Activated naive CD4-positive, alpha-beta T cell treated with anti-CD3 and anti-CD28 coated beads for 36 hours (primary cell): ENCODE measurements at regions not wholly inside any gene's neighbourhood (a gene's known extent, or its start where the extent isn't known, plus 50 kb on each side); places are given as distances from the start of the nearest gene placed in this dataset.

Source experiments
- CTCF ChIA-PET: fragments of 350-600 bp; sonication (Branson Sonifier 250); formaldehyde crosslinking; loops from one replicate; lab custom pipeline; 2021; ENCODE audit warnings: antibody characterized with exemption; lab: Charles Lee
- DNase-seq: peaks from one replicate; pipeline ENCODE4 v3.0.0-alpha.2; 2020
- H3K27ac Mint-ChIP-seq: one replicate; pipeline ENCODE4 v1.8.0; 2021; ENCODE audit warnings: mild to moderate bottlenecking, mixed read lengths
- H3K27me3 Mint-ChIP-seq: one replicate; pipeline ENCODE4 v1.8.0; 2021; ENCODE audit warnings: low read depth, mixed read lengths
- H3K36me3 Mint-ChIP-seq: one replicate; pipeline ENCODE4 v1.8.0; 2021; ENCODE audit warnings: low read depth, mixed read lengths
- H3K4me1 Mint-ChIP-seq: one replicate; pipeline ENCODE4 v1.8.0; 2021; ENCODE audit warnings: low read depth, mixed read lengths
- H3K4me3 Mint-ChIP-seq: one replicate; pipeline ENCODE4 v1.8.0; 2021; ENCODE audit warnings: mild to moderate bottlenecking, moderate library complexity, mixed read lengths
- H3K9me3 Mint-ChIP-seq: one replicate; pipeline ENCODE4 v1.8.0; 2021; ENCODE audit warnings: mixed read lengths
- intact Hi-C: fragments of 100-400 bp; cut with micrococcal nuclease; formaldehyde crosslinking; loops from one replicate; pipeline ENCODE4 v1.15.1; 2023

DNA sequence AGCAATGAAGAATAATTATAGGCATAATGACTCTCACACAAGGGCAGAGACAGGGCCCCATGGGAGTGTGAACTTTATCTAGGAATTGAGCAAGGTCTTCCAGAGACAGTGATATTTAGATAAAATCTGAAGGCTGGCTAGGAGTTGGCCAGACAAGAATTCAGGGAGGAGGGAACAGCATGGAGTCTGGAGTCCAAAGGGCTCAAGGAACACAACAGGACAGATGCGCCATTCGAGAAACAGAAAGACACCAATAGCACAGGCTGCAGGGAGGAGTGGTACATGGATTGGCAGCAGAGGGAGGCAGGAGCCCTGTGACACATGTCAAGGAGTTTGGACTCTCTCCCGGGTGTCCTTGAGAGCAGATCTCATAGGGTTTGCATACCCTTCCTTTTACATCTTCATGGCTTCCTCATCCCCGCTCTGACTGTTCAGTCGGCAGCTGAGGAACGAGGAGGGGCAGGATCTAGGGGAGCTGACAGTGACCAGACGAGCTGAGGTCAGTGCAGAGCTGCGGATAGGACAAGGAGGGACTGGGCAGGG is 64.0 kb upstream of the XPA start:
- intact Hi-C loops = loop anchor here (10.0 kb wide), 1 partner anchor 64 kb away; no protein-coding TSS in a partner anchor
- Mint-ChIP-seq H3K27ac (no peak overlapping the region), H3K4me1 (no peaks in the 10 kb centered on the region), H3K36me3 (no peaks in the 10 kb centered on the region), H3K9me3 (no peaks in the 10 kb centered on the region), H3K4me3 (no peak overlapping the region), H3K27me3 (peaks cover 16% of the 10 kb centered on the region)
- CTCF ChIA-PET = interaction anchor here (0.7 kb wide), 1 partner anchor 69 kb away, joined by 4 read pairs; no protein-coding TSS in a partner anchor
- no peak for DNase-seq

DNA sequence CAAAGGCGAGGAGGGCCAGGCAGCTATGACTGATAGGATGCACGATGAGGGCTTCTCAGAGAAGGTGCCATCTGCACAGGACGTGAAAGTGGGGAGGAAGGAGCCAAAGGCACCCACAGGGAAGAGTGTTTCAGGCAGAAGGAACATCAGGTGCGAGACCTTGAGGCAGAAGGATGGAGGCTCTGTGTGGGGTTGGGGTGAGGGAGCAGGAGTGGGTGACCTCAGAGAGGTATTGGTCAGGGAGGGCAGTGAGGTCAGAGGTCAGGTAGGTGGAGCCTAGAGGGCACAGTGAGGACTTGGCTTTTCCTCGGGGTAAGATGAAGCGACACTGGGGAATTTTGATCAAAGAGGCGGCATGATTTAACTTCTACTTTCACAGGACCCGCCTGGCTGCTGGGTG is 64.7 kb upstream of the XPA start:
- Mint-ChIP-seq H3K27me3 (peaks cover 16% of the 10 kb centered on the region), H3K36me3 (no peaks in the 10 kb centered on the region), H3K4me3 (no peak overlapping the region), H3K9me3 (no peaks in the 10 kb centered on the region), H3K4me1 (no peaks in the 10 kb centered on the region), H3K27ac (no peak overlapping the region)
- intact Hi-C loops = loop anchor here (10.0 kb wide), 1 partner anchor 63 kb away; no protein-coding TSS in a partner anchor
- no peak for DNase-seq
- CTCF ChIA-PET = no interaction called here

- no peaks in the 10 kb centered on the region for H3K36me3 Mint-ChIP-seq
These were observed 66.7 kb upstream of the XPA start for GRCh38 chr9:97763874-97764273.

DNA sequence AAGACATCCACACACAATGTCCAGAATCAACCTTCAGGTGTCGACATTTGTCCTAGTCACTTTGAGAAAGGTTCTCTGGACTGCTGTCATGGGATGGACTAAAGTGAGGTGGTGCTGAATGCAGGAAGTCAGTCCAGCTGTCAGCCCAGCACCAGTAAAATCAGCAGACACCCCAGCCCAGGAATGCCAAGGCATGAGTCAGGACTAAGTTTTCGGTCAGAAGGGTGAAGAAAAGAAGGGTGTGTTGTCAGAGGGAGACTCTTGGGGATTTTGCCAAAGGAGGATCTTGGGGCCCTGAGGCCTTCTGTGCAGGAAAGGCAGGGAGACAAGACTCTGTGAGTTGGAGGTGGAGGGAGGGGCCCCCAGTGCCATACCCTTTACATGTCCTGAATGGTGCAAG is 69.0 kb upstream of the XPA start:
- DNase-seq = no peak
- H3K27ac Mint-ChIP-seq = no peak overlapping the region
- no peaks in the 10 kb centered on the region for H3K9me3 Mint-ChIP-seq
- H3K4me1 Mint-ChIP-seq = no peaks in the 10 kb centered on the region
- CTCF ChIA-PET = interaction anchor here (0.9 kb wide), 1 partner anchor 16 kb away, joined by 3 read pairs; no protein-coding TSS in a partner anchor
- H3K27me3 Mint-ChIP-seq = peaks cover 17% of the 10 kb centered on the region
- intact Hi-C loops = loop anchor here (10.0 kb wide), 1 partner anchor 59 kb away; no protein-coding TSS in a partner anchor
- no peak overlapping the region for H3K4me3 Mint-ChIP-seq
- H3K36me3 Mint-ChIP-seq = no peaks in the 10 kb centered on the region

More at GRCh38 chr9:97763874-97764273, 66.7 kb upstream of the XPA start:
- no peak overlapping the region for H3K27ac Mint-ChIP-seq
- CTCF ChIA-PET = interaction anchor here (0.8 to 1.5 kb wide), 2 partner anchors 27 to 52 kb away, joined by 3 to 4 read pairs; no protein-coding TSS in a partner anchor
- no peak overlapping the region for H3K4me3 Mint-ChIP-seq
- H3K27me3 Mint-ChIP-seq = peaks cover 16% of the 10 kb centered on the region
- intact Hi-C loops = loop anchor here (10.0 kb wide), 1 partner anchor 61 kb away; no protein-coding TSS in a partner anchor
- no peak for DNase-seq
- no peaks in the 10 kb centered on the region for H3K4me1 Mint-ChIP-seq
- no peaks in the 10 kb centered on the region for H3K9me3 Mint-ChIP-seq

GRCh38 chr9:97766610-97767009 is 69.5 kb upstream of the XPA start:
- intact Hi-C loops = loop anchor here (10.0 kb wide), 1 partner anchor 58 kb away; no protein-coding TSS in a partner anchor
- H3K4me3 Mint-ChIP-seq = no peak overlapping the region
- H3K27ac Mint-ChIP-seq = no peak overlapping the region
- no peak for DNase-seq
- H3K4me1 Mint-ChIP-seq = no peaks in the 10 kb centered on the region
- H3K27me3 Mint-ChIP-seq = peaks cover 12% of the 10 kb centered on the region
- H3K36me3 Mint-ChIP-seq = no peaks in the 10 kb centered on the region
- CTCF ChIA-PET = interaction anchor here (0.9 kb wide), 2 partner anchors 17 to 135 kb away, joined by 3 to 6 read pairs; no protein-coding TSS in a partner anchor
- H3K9me3 Mint-ChIP-seq = no peaks in the 10 kb centered on the region

DNA sequence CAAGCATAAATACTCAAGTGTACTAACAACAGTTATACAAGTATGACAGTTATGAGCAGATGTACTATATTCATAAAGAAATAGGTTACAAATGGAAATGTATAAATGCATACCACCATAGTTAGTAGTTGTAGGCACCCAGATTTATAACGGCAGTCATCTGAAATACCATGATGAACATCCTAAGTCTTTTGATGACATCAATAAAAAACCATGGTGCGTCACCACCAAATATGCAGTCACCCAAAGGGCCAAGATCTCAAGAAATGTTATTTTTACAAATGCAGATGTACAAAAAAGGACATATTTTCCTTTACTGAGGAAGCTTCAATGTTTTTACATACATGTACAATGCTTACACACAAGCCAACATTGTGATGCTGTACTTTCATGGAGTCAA is 70.8 kb upstream of the XPA start:
- Mint-ChIP-seq H3K27me3 (peaks cover 3% of the 10 kb centered on the region), H3K36me3 (no peaks in the 10 kb centered on the region), H3K4me1 (no peaks in the 10 kb centered on the region), H3K4me3 (no peak overlapping the region), H3K27ac (no peak overlapping the region), H3K9me3 (no peaks in the 10 kb centered on the region)
- intact Hi-C loops = loop anchor here (10.0 kb wide), 1 partner anchor 57 kb away; no protein-coding TSS in a partner anchor
- no peak for DNase-seq
- CTCF ChIA-PET = no interaction called here

DNA sequence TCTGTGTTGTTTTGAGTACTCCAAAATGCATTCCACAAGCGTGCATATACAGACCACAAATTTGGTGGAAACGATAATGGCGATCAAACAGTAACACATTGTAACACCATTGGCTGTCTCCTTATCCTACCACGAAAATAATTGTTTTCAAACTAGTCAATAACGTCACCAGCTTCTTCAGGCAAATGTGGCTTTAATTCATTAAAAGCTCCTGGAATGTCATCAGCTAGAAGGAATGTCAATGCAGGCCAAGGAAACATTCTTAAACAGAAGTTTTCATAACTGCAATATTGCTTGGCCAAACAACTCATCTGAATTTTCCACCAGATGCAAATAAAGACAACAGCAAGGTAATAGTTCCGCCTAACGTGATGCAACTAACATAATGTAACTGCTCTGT is 71.6 kb upstream of the XPA start:
- H3K27me3 Mint-ChIP-seq = peaks cover 3% of the 10 kb centered on the region
- intact Hi-C loops = loop anchor here (10.0 kb wide), 1 partner anchor 56 kb away; no protein-coding TSS in a partner anchor
- CTCF ChIA-PET = interaction anchor here (0.6 to 0.7 kb wide), 3 partner anchors 26 to 226 kb away, joined by 4 to 7 read pairs (median 5); no protein-coding TSS in a partner anchor
- H3K9me3 Mint-ChIP-seq = no peaks in the 10 kb centered on the region
- no peak for DNase-seq
- H3K4me3 Mint-ChIP-seq = no peak overlapping the region
- H3K36me3 Mint-ChIP-seq = no peaks in the 10 kb centered on the region
- no peaks in the 10 kb centered on the region for H3K4me1 Mint-ChIP-seq
- no peak overlapping the region for H3K27ac Mint-ChIP-seq

DNA sequence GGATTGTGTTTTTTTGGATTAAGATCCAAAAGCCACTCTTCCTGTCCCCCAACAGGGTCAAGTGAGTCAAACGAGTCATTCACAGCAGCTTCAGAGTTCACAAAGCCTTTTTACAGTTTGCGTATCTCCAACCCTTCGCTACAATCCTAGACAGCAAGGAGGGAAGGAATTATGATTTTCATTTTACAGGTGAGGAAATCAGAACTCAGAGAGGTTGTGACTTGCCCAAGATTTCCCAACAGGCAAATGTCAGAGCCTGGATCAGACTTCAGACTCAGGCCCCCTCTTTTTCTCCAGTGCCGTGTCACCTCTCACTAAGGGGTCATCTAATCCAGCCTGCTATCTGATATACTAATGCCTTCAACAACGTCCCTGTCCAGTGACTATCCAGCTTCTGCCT is 72.1 kb upstream of the XPA start:
- Mint-ChIP-seq H3K4me3 (no peak overlapping the region), H3K27me3 (peaks cover 5% of the 10 kb centered on the region), H3K36me3 (no peaks in the 10 kb centered on the region), H3K4me1 (no peaks in the 10 kb centered on the region), H3K9me3 (no peaks in the 10 kb centered on the region), H3K27ac (no peak overlapping the region)
- intact Hi-C loops = loop anchor here (10.0 kb wide), 1 partner anchor 56 kb away; no protein-coding TSS in a partner anchor
- DNase-seq = no peak
- CTCF ChIA-PET = interaction anchor here (0.6 to 0.7 kb wide), 3 partner anchors 26 to 227 kb away, joined by 4 to 7 read pairs (median 5); no protein-coding TSS in a partner anchor

DNA sequence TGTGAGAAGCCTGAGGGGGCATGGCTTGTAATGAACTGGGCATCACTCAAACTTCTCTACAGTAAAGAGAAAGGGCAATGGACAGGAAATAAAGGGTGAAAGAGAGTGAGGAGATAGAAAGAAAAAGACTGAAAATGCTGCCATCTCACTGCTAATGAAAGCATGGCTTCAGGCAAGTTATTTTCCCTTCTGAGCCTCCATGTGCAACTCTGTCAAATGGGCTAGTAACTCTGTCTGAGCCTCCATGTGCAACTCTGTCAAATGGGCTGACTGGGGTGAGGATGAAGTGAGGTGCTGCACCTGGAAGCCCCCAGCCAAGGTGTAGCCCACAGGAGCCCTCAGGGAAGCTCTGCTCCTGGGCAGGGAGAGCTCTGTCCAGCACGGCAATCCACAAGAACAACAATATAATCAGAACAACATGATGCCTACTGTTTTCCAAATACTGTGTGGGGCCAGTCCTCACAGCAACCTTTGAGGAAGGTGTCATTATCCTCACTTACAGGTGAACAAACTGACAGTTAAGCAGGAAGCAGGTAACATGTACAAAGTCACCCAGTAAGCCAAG is 73.8 kb upstream of the XPA start:
- H3K27me3 Mint-ChIP-seq = peaks cover 6% of the 10 kb centered on the region
- no peaks in the 10 kb centered on the region for H3K36me3 Mint-ChIP-seq
- no peak for DNase-seq
- CTCF ChIA-PET = no interaction called here
- intact Hi-C loops = no loop called here
- no peak overlapping the region for H3K4me3 Mint-ChIP-seq
- no peaks in the 10 kb centered on the region for H3K9me3 Mint-ChIP-seq
- H3K27ac Mint-ChIP-seq = no peak overlapping the region
- no peaks in the 10 kb centered on the region for H3K4me1 Mint-ChIP-seq

DNA sequence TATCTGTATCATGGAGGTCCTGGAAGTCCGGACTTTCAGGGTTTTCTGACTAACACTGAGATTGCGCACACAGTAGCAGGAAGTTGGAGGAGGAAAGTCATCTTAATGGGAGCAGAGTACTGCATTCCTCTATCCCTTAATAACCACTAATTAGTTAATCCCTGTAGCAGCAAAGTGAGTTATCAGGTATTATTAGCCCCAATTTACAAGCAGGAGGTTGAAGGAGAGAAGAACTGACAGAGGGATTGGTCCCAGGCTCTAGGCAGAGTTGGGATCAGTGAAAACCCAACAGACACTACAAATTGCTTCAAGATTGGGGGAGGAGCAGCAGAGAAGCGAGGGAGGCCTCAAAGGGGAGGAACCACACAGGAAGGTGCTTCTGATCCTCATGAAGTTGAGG is 74.5 kb upstream of the XPA start:
- Mint-ChIP-seq H3K9me3 (no peaks in the 10 kb centered on the region), H3K27ac (no peak overlapping the region), H3K4me1 (no peaks in the 10 kb centered on the region), H3K36me3 (no peaks in the 10 kb centered on the region), H3K27me3 (peaks cover 6% of the 10 kb centered on the region), H3K4me3 (no peak overlapping the region)
- no peak for DNase-seq
- CTCF ChIA-PET = no interaction called here
- intact Hi-C loops = no loop called here

GRCh38 chr9:97772145-97772544 is 75.0 kb upstream of the XPA start:
- H3K4me1 Mint-ChIP-seq = no peaks in the 10 kb centered on the region
- peaks cover 6% of the 10 kb centered on the region for H3K27me3 Mint-ChIP-seq
- intact Hi-C loops = no loop called here
- no peaks in the 10 kb centered on the region for H3K36me3 Mint-ChIP-seq
- no peak overlapping the region for H3K4me3 Mint-ChIP-seq
- DNase-seq = no peak
- CTCF ChIA-PET = no interaction called here
- no peak overlapping the region for H3K27ac Mint-ChIP-seq
- peaks cover under 1% of the 10 kb centered on the region for H3K9me3 Mint-ChIP-seq

DNA sequence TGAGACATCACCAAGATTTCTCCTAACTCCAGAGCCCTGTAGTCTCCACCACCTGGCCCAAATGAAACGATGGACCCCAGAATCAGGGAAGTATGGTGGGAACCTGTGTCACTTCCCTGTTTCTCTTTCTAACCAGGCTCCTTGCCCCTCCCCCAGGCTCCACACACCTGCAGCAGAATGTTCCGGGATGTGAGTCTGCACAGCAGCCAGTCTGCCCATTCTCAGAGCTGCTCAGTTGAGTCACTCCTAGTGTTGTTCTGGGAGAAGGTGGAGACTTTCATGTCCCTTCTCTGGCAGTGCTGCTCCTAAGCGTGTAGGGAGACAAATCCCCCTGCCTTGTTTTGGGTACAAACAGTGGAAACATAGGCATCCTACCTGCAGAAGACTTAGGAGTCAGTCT is 76.0 kb upstream of the XPA start:
- CTCF ChIA-PET = no interaction called here
- peaks cover 5% of the 10 kb centered on the region for H3K9me3 Mint-ChIP-seq
- H3K27ac Mint-ChIP-seq = no peak overlapping the region
- intact Hi-C loops = no loop called here
- no peaks in the 10 kb centered on the region for H3K36me3 Mint-ChIP-seq
- peaks cover 6% of the 10 kb centered on the region for H3K27me3 Mint-ChIP-seq
- no peak for DNase-seq
- H3K4me3 Mint-ChIP-seq = no peak overlapping the region
- H3K4me1 Mint-ChIP-seq = no peaks in the 10 kb centered on the region
